NCI-H2081 (cell line): ENCODE measurements at regions not wholly inside any gene's neighbourhood (a gene's known extent, or its start where the extent isn't known, plus 50 kb on each side); places are given as distances from the start of the nearest gene placed in this dataset.

Experiments
- DNase-seq, 2 experiments: peaks; one replicate each; lab custom pipeline; 2025; lab: John Stamatoyannopoulos, UW

DNA sequence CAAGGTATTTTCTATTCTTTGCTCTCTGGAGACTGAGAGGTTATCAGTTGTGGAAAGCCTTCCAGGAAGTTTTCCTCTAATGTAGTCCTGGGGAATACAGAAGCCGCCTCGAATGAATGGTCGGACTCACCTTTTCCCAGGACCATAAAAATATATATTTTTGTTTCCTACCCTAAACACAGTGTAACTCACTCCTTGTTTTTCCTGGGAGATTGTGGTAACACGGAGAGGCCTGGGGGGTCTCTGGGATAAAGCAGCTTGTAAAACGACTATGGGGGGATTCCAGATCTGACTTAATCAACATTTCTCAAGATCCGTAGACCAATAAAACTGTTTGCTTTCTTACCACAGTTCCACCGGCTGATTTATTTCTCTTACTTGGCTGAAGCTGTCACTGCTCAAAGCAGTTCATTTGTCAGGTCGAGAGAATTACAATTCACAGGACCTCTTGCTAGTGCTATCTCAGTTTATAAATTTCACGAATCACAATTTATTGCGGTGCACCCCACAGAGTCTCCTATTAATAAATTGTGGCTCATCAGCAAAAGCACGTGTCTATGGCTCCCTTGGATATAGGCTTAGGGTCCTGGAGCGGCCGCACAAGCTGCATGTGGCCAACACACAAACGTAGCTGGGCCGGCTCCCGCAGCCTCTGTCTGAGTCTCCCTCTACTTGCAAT, 176.3 kb upstream of the BMPER start:
- DNase-seq = no peak

DNA sequence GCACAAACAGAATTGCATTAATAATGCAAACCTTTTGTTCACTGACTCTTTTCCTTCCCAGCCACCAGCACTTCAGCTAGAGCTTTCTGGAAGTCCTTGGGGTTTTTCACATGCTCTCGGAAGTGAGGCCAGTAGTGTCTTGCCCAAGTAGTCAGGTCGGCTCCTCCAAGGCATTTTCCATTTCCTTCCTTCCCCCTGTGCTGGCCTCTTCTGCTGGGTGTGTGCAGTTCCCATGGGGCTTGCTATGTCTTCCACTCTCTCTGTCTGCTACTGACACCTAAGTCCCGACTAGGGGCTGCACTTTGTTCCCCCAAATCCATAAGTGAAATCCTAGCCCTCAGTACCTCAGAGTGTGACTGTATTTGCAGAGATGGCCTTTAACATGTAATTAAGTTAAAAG, 175.6 kb upstream of the BMPER start:
- no peak for DNase-seq

DNA sequence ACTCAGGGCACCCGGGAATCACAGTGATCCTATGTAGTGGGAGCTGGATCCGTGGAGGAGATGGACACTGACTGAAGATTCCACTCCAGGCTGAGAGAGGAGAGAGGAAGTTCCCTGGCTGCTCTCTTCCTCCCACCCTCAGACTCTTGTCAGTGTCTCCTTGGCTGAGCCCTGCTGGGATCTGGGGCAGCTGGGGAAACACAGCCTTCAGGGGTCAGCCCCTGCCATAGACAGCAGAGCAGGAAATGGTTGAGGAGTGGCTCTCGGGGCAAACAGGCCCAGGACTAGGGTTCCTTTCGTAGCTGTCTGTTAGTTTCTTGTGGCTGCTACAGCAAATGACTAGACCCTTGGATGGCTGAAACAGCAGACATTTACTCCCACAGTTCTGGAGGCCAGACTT, 174.4 kb upstream of the BMPER start:
- no peak for DNase-seq

DNA sequence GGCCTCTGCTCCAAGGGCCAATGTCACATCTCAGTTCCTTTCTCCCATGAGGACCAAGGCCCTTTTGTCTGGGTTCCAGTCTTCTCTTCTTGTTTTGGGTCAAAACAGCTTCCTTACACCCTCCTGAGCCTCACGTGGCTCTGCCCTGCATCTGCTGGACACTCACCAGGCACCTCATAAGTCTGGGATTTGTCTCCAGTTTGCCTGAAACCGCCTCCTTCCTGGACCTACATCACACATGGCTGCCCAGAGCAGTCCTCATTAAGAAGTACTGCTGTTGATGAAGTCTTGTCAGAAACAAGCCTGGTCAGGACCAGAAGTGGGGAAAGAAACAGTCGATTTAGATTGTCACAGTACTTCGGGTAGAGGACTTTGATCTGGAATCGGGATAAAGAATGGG, 173.4 kb upstream of the BMPER start:
- no peak for DNase-seq

DNA sequence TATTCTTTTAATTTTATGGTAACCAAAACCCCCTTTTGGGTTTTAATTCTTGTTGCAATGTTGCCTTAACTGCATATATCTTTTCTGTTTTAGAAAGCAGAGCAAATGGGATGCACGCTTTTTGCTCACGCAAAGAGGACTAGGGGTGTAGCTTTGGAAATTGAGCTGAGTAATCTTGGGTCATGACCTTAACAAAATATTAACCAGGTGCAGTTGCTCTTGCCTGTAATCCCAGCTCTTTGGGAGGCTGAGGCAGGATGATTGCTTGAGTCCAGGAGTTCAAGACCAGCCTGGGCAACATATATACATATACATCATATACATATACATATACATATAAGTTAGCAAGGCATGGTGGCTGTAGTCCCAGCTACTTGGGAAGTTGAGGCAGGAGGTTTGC, 172.9 kb upstream of the BMPER start:
- no peak for DNase-seq

DNA sequence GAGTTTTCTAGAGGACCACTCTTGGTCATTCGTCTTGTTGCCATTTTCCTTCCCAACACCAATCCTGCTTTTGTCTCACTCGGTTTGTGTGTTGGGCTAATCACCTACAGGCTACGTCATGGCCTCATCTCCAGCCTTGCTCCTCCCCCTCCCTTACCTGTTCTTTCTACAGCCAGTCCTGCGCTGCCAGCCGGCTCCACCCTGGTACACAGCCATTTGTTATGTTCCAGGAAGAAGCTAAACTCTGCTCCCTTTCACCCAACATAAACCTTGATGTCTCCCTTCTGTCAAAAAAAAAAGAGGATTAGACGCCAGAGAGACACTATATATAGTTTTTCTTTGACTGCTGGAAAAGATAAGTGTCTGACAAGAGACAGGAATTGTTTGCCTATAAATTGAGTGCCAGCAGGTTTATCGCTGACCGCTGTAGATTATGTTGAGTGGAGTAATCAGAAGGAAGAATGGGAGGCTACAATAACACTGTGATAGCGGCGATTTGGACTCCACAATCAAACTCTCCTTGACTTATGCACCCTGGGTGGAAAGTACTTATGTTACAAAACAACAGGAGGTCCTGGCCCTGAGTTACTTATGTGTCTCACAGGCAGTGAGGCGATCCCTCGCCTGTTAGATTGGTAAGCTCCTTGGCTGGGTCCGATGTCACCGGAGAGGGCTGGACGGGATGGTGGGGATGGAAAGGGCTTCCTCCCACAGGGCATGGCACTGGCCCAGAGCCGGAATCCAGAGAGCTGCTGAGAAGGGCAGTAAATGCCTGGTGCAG, 171.3 kb upstream of the BMPER start:
- DNase-seq = peak in 1 of 2 experiments; percentile 36

DNA sequence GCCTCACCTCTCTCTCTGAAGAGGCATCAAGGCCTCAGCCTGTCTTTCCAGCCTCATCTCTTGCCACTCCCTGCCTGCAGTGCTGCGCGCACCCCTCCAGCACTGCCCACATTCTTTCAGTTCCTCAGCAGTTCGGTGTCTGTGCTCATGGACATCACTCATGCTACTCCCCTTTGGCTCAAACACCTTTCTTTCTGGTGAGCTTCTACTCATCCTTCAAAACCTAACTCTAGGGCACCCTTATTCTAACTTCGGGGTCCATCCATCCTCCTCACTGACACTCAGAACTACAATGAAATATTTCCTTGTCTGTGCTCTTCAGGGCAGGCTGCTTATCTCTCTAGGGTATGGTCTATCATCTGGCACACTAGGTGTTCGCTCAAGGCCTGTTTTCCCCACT, 169.9 kb upstream of the BMPER start:
- DNase-seq = no peak

DNA sequence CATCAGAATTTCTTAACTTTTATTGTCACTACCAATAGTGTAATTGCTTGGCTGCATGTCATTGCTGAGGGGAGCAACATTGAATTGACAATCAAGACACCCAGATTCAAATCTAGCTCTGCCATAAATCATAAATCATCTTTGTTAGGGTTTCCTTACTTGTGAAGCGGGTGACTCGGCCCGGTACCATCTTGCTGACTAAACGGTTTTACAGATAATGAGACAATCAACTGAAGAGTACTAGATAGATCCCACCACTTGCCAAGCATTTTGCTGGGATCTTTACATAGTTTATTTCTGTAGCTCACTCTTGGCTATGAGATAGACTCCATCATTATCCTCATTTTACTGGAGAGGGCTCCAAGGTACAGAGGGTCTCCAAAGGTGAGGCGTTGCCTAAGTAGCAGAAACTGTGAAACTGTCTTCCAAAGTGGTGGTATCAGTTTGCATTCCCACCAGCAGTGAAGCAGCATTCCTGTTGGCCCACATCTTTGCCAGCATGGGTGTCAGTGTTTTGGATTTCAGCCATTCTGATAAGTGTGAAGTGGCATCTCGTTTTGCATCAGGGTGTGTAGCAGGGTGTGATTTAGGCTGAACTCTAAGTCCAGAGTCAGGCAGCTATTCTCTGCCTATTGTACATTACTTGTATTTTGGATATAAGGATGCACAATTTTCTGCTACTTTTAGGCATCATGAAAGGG, 168.7 kb upstream of the BMPER start:
- DNase-seq = no peak

DNA sequence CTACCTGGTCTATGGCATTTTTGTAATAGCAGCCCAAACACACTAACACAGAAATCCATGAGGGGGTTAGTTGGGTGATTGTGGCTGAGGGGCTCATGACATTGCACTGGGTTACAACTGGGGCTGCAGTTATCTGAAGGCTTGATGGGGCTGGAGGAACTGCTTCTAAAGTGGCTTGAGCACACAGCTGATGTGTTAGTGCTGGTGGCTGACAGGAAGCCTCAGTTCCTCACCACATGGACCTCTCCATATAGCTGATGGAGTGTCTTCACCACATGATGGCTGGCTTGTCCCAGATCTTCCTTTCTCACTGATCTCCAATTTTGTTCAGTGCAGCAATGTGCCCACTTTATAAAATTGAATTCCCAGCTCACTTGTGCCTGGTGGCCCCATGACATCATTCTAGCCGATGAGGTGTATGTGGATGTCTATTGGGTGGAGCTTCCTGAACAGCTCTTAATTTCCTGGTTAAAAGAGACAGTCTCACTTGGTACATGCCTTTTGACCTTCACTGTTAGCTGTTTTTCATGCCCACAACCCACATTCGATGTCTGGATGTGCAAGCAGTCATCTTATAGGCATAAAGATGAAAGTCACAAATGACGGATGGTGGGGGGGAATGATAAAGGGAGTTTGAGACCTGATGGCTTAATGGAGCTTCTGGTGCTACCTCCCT, 166.9 kb upstream of the BMPER start:
- DNase-seq = no peak

DNA sequence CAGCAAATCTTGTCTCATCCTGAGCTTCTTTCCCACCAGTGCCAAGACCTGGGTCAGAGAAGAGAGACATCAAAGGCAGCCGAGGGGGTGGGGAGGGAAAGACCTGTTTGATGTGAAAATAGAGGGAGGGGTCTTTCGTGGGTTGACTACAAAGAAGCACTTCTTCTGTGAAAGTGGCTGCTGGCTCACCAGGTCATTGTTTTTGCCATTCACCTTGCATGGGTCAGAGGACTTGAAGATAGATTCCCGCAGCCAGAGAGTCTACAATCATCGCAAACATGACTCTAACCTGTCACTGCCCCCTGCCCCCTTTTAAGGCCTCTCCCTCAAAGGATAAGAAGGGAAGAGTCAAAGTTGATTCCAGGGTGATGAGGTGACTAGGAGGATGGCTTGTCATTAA, 166.1 kb upstream of the BMPER start:
- no peak for DNase-seq

DNA sequence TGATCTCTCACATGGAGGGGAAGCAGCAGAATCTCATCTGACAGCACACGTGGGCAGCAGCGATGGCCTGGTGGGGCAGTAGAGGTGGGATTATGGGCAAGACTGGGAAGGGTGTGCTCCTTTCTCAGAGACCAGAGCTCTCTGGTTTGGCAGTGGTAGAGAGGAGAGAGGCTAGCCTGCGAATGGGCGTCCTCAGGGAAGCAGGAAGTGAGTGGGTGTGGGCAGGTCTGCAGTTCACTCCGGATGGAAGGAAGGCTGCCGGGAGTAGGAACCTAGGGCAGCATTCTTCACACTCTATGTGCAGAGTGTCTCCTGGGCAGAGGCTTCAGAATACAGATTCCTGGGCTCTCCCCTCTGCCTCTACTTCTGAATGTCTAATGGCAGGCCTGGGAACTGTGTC, 162.8 kb upstream of the BMPER start:
- DNase-seq = no peak

DNA sequence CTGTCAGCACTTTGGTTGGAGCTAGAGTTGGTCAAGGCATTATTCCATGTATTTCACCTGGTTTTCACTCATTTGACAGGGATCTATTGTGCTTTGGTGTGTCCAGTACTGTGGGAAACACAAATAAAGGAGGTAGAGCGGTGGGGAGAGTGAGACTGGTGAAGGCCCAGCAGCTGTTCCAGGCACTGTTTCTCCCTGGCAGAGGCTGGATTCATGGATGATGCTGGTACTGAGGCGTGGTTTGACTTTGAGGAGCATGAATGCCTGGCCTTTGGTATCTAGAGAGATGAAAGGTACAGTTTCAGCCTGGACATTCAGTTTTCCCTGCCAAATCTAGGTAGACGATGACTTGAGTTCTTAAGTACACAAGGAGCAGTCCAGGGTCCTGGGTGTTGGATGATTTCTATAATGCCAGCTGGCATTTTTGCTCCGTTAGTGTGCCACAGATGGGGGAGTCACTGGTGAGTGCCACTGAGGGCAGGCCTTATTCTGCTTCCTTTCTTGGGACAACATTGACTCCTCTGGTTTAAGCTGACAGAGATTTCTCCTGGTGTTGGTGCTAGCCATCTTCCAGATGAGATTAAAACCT, 162.2 kb upstream of the BMPER start:
- no peak for DNase-seq

DNA sequence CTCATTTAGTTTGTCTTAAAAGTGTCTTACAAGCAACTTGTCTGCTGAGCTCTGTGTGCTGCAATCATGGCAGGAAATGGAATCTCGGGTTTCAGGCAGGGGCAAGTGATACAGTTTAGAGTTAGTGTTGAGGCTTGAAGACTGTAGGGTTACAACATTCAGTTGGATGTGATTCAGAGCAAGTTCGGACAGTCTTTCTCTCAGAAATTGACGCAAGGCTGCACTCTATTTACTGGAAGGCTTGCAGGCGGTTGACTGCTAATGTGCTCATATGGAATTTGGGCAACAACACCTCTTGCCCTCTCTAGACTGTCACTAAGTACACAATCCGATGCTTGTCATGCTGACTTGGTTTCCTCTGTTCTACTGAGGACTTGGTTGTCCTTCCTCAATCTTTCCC, 161.7 kb upstream of the BMPER start:
- DNase-seq = no peak

DNA sequence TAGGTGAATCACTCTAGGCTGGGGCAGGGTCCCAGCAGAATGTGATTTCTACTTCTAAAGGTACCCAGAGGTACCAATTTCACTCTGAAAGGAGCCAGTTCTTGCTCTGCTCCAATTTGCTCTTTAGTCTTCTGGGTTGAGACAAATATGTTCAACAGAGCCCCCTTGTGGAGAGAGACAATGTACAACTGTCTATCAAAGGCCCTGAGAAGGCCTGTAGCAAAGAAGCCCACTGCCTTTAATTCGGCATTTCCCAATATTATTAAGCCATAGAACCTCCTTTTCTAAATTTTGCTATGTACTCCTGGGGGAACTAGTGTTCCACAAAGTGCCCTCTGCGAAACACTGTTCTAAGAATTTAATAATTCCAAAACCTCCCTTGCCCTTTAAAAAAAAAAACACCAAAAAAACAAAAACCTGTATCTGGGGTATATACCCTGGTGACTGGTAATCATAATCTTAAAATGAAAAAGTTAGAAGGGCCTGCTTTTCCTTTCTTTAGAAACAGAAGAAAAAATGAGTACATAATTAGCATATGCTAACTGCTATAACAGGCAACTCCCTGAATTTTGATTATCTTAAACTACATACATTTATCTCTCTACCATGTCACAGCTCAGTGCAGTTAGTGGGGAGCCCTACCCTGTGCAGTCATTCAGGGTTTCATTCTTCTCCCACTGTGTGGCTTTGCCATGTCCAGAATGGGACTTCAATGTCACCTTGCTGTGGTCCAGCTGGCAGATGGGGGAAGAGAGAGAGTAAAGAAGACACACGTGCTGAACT, 160.9 kb upstream of the BMPER start:
- peak; percentile 35 to 49 for DNase-seq

DNA sequence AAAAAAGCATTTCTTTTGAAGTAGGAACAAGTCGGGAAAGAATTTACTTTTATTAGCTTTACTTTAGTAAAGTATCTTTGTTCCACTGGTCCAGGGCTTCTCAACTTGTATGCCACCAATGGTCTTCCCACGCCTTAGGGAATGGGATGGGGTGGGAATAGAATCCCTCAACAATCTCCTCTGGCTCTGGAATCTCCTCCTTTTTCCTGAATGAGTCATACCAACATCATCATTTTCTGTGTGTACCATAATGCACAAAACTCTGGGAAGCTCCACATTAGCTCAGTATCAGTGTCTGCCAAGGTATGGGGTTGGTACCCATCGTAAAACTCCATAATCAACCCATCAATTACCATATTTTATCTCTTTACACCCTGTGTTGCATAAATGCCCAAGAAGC, 159.4 kb upstream of the BMPER start:
- no peak for DNase-seq

DNA sequence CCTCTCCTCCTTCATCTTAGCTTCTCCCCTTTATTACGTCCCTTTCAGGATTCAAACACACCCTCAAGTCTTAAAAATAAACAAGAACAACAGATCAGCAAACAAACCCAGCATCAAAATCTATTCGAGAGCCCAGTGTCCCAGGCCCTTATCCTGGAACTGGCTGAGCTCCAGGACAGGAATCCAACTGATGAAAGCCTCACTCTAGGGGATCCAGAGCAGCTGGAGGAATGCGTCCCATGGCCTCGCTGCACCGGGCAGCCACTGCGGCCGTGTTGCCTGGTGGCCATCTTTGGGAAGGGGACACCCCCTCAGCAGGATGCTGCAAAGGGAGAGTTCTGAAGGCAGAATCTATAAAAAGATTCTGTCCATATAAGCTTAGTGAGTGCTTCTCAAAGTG, 156.5 kb upstream of the BMPER start:
- no peak for DNase-seq

DNA sequence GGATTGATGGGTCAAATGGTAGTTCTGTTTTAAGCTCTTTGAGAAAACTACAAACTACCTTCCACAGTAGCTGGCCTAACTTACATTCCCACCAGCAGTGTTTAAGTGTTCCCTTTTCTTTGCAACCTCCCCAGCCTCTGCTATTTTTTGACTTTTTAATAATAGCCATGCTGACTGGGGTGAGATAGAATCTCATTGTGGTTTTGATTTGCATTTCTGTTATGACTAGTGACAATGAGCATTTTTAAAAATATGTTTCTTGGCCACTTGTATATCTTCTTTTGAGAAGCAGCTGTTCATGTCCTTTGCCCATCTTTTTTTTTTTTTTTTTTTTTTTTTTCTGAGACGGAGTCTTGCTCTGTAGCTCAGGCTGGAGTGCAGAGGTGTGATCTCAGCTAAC, 155.2 kb upstream of the BMPER start:
- no peak for DNase-seq

DNA sequence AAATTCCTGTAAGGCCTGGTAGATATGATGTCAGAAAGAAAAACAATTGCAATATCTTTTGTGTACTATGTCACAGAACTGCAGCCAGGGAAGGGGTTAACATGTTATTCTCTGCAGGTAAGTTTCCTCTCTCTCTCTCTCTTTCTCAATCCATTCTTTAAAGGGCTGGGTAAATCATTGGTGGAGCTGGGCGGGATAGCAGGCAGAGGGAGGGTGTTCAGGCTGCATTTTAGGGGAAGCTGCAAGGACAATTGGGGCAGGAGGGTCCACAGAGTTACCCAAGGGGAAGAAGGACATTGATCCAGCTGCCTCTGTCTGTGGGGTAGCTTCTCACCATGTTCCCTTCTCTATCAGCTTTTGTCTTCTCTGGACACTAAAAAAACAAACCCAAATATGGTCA, 153.9 kb upstream of the BMPER start:
- no peak for DNase-seq

DNA sequence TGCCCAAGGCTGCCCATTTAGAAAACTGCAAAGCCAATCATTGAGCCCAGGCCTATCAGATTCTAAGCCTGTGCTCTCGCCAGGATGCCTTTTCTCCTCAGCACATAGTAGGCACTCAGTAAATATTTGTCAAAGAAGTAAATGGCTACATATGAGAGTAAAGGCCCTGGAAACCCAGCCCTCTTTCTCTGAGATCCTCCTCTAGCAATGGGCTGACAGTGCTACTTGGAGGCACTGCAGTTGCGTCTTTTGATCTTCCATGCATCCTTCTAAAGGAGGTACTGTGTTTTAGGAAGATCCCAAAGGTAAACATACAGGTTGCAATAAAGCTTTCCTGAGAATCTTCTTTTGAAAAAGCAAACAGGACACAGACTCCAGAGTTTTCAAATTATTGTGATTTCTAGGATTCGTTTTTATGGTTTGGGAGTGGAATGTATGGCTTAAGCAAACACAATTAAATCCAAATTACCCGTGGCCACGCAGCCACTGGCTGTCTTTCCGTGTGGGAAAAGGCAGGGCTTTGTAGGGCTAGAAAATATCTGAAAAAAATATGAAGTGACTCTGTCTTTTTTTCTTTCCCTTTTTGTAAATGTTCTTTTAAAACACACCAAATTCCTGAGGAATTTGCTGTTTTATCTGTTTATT, 151.3 kb upstream of the BMPER start:
- DNase-seq = no peak

DNA sequence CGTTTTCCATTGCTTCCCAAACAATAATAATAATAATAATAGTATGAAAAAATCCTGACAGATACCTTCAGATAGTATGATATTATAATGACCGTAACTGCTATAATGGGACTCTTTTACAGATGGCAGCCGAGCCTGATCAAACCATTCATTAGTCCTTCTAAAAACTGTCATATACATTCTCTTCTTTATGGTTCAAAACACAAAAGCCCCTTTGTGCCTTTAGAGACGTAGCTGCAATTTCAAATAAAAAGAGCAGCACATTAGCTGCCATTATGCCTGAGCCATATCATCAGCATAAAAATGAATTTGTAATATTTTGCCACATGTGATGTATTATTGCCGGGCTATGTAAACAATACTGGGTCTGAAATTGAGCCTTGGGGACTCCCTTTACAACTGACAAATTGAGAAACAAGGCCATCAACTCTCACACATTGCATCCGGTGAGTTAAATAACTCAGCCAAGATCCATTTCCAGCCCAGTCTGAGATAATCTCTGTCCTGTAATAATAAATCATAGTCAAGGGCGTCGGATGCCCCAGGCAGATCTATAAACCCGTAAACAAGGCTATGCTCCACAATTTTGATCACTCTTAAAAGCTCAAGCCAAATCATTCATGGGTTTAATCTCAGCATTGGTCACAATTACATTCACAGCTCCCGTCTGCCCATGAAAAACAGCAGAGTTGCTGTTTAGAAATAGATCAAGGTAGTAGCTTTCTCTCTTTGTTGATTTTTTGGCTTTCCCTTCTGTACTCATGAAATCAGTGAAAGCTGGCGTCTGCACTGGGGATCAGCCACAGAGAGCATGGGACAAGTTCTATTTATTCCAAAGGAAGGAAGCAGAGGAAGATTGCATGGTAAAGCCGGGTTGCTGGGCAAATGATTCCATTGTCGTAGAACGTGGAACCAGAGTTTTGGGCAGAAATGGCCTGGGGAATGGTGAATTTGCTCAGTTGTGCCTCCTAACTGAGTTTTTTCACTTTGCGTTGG, 150.1 kb upstream of the BMPER start:
- peak; percentile 40 to 62 for DNase-seq
